ENCODE measurements at regions not wholly inside any gene's neighbourhood (a gene's known extent, or its start where the extent isn't known, plus 50 kb on each side); places are given as distances from the start of the nearest gene placed in this dataset.
A peak's percentile ranks its signal among the peaks of the same experiment; 100 is the strongest.

- H3K9me3 ChIP-seq (ENCODE audit: low read depth, low read length, poor library complexity, severe bottlenecking): no peaks in the 10 kb centered on the region
- H3K27me3 ChIP-seq (replicated peaks; ENCODE audit: insufficient read depth, low read depth, low read length, poor library complexity): no peaks in the 10 kb centered on the region
- H3K36me3 ChIP-seq (ENCODE audit: insufficient read depth, low read length, poor library complexity, severe bottlenecking): no peaks in the 10 kb centered on the region
- BruUV-seq (replicated peaks): no TSS peak
- TF ChIP-seq CTCF (conservative IDR thresholded peaks at IDR 0.05; ENCODE audit: low read depth, low read length): no peak
- TF ChIP-seq EZH2 (IDR thresholded peaks at IDR 0.05; ENCODE audit: borderline replicate concordance, low read depth, low read length, poor library complexity, severe bottlenecking): no peak
- POLR2A ChIA-PET (ENCODE audit: low non-redundant PET): no interaction called here
- no peaks in the 10 kb centered on the region for H3K4me1 ChIP-seq (ENCODE audit: insufficient read depth, low read length, poor library complexity, severe bottlenecking)
- intact Hi-C loops (cut with micrococcal nuclease; ENCODE audit: unreplicated experiment): no loop called here
- CTCF ChIA-PET: no interaction called here
- no peak overlapping the region for H3K27ac ChIP-seq (ENCODE audit: low read depth, low read length, poor library complexity, severe bottlenecking)
- no peak for DNase-seq (ENCODE audit: low spot score)
- H3K4me3 ChIP-seq (ENCODE audit: low read depth, low read length, poor library complexity, severe bottlenecking): no peak overlapping the region
Measured at GRCh38 chr4:133938061-133938460, 263.5 kb downstream of the PABPC4L start.

- Histone ChIP-seq H3K9me3 (ENCODE audit: low read depth, low read length, poor library complexity, severe bottlenecking) (no peaks in the 10 kb centered on the region), H3K27ac (ENCODE audit: low read depth, low read length, poor library complexity, severe bottlenecking) (no peak overlapping the region), H3K27me3 (replicated peaks; ENCODE audit: insufficient read depth, low read depth, low read length, poor library complexity) (no peaks in the 10 kb centered on the region), H3K4me1 (ENCODE audit: insufficient read depth, low read length, poor library complexity, severe bottlenecking) (no peaks in the 10 kb centered on the region), H3K36me3 (ENCODE audit: insufficient read depth, low read length, poor library complexity, severe bottlenecking) (no peaks in the 10 kb centered on the region), H3K4me3 (ENCODE audit: low read depth, low read length, poor library complexity, severe bottlenecking) (no peak overlapping the region)
- no peak for TF ChIP-seq EZH2 (IDR thresholded peaks at IDR 0.05; ENCODE audit: borderline replicate concordance, low read depth, low read length, poor library complexity, severe bottlenecking)
- TF ChIP-seq CTCF (conservative IDR thresholded peaks at IDR 0.05; ENCODE audit: low read depth, low read length): no peak
- ChIA-PET POLR2A (ENCODE audit: low non-redundant PET) (no interaction called here), CTCF (no interaction called here)
- no TSS peak for BruUV-seq (replicated peaks)
- peak; percentile 1 for DNase-seq (ENCODE audit: low spot score)
- intact Hi-C loops (cut with micrococcal nuclease; ENCODE audit: unreplicated experiment): no loop called here
Measured at GRCh38 chr4:133929531-133930239, 271.9 kb downstream of the PABPC4L start.

- Histone ChIP-seq H3K4me1 (ENCODE audit: insufficient read depth, low read length, poor library complexity, severe bottlenecking) (no peaks in the 10 kb centered on the region), H3K36me3 (ENCODE audit: insufficient read depth, low read length, poor library complexity, severe bottlenecking) (no peaks in the 10 kb centered on the region), H3K27me3 (replicated peaks; ENCODE audit: insufficient read depth, low read depth, low read length, poor library complexity) (no peaks in the 10 kb centered on the region), H3K4me3 (ENCODE audit: low read depth, low read length, poor library complexity, severe bottlenecking) (no peak overlapping the region), H3K27ac (ENCODE audit: low read depth, low read length, poor library complexity, severe bottlenecking) (no peak overlapping the region), H3K9me3 (ENCODE audit: low read depth, low read length, poor library complexity, severe bottlenecking) (no peaks in the 10 kb centered on the region)
- ChIA-PET POLR2A (ENCODE audit: low non-redundant PET) (no interaction called here), CTCF (no interaction called here)
- peak; percentile 23 for DNase-seq (ENCODE audit: low spot score)
- intact Hi-C loops (cut with micrococcal nuclease; ENCODE audit: unreplicated experiment): no loop called here
- no TSS peak for BruUV-seq (replicated peaks)
- TF ChIP-seq EZH2 (IDR thresholded peaks at IDR 0.05; ENCODE audit: borderline replicate concordance, low read depth, low read length, poor library complexity, severe bottlenecking) (no peak), CTCF (conservative IDR thresholded peaks at IDR 0.05; ENCODE audit: low read depth, low read length) (peak; percentile 39)
Measured at GRCh38 chr4:133921280-133922195, 280.1 kb downstream of the PABPC4L start.
